A549 (cell line): ENCODE measurements at regions not wholly inside any gene's neighbourhood (a gene's known extent, or its start where the extent isn't known, plus 50 kb on each side); places are given as distances from the start of the nearest gene placed in this dataset.

ENCODE experiments used
- ATAC-seq, 2 experiments: fragments of 200-7000 bp in 1 of 2; fragments of >200 bp in 1 of 2; cut with Nextera tagmentation in 1 of 2; cut with Tn5 transposase in 1 of 2; 3 replicates each; pipeline versions ENCODE4 v1.8.0 to v1.9.1; 2018 to 2020; ENCODE audit warnings: mild to moderate bottlenecking in 1 of 2, moderate library complexity in 1 of 2
- CTCF ChIA-PET: fragments of 300-600 bp; sonication (Branson Sonifier 250); formaldehyde crosslinking; extraction: SDS; loops from one replicate; lab custom pipeline; 2021; ENCODE audit warnings: antibody characterized with exemption, inconsistent platforms; lab: Yijun Ruan, JAX
- POLR2A ChIA-PET: fragments of 350-600 bp; formaldehyde crosslinking; extraction: SDS; loops from one replicate; lab custom pipeline; 2021; ENCODE audit warnings: antibody characterized with exemption, inconsistent platforms; lab: Yijun Ruan, JAX
- DNase-seq, 2 experiments: peaks; one replicate each; pipeline versions ENCODE4 v3.0.0 to v3.0.0-alpha.2; 2011 to 2016; ENCODE audit warnings: low read depth in 1 of 2, low spot score in 1 of 2
- FAIRE-seq: peaks from 2 replicates; lab custom pipeline; 2011; peaks lifted over from hg19 to GRCh38; lab: Jason Lieb, UNC
- H3K27ac ChIP-seq, 2 experiments: fragments of >200 bp; sonication (Bioruptor Twin); formaldehyde crosslinking; 3 replicates each; pipeline ENCODE4 v1.5.1; 2016 to 2017
- H3K4me1 ChIP-seq: fragments of >200 bp; sonication (Bioruptor Twin); formaldehyde crosslinking; 3 replicates; pipeline ENCODE4 v1.6.1; 2016
- H3K4me2 ChIP-seq: fragments of >200 bp; sonication (Bioruptor Twin); formaldehyde crosslinking; 3 replicates; pipeline ENCODE4 v1.6.1; 2016
- H3K4me3 ChIP-seq: fragments of >200 bp; sonication (Bioruptor Twin); formaldehyde crosslinking; 3 replicates; pipeline ENCODE4 v1.5.1; 2016
- H3K9me3 ChIP-seq: fragments of >200 bp; sonication (Bioruptor Twin); formaldehyde crosslinking; 3 replicates; pipeline ENCODE4 v1.6.1; 2016
- ATOH8 ChIP-seq: fragments of 250-450 bp; sonication (Bioruptor Pico); IDR thresholded peaks from 2 replicates; pipeline ENCODE4 v1.5.0; 2020; ENCODE audit warnings: low read depth, mild to moderate bottlenecking, moderate library complexity
- CHD2 ChIP-seq: fragments of 150-350 bp; IDR thresholded peaks from 2 replicates; pipeline ENCODE4 v1.6.1; 2014; ENCODE audit warnings: low read length; ENCODE audit not compliant: partially characterized antibody
- CHD4 ChIP-seq: fragments of 200-600 bp; sonication (generic); IDR thresholded peaks from 2 replicates; pipeline ENCODE4 v1.6.1; 2016; ENCODE audit warnings: antibody characterized with exemption, mild to moderate bottlenecking, borderline replicate concordance
- ESRRA ChIP-seq: fragments of 150-350 bp; IDR thresholded peaks from 2 replicates; pipeline ENCODE4 v1.6.1; 2014; ENCODE audit warnings: mild to moderate bottlenecking, low read length, borderline replicate concordance
- FOXS1 ChIP-seq: fragments of 250-450 bp; sonication (Bioruptor Pico); IDR thresholded peaks from 2 replicates; pipeline ENCODE4 v1.5.0; 2020; ENCODE audit warnings: mild to moderate bottlenecking, moderate library complexity
- HDAC2 ChIP-seq: fragments of 200-600 bp; sonication (generic); IDR thresholded peaks from 2 replicates; pipeline ENCODE4 v1.6.1; 2016
- HOXB13 ChIP-seq: fragments of 250-450 bp; sonication (Bioruptor Pico); IDR thresholded peaks from 2 replicates; pipeline ENCODE4 v1.5.0; 2020; ENCODE audit warnings: low read depth, mild to moderate bottlenecking, moderate library complexity
- HOXB5 ChIP-seq: fragments of 250-450 bp; sonication (Bioruptor Pico); IDR thresholded peaks from 2 replicates; pipeline ENCODE4 v1.5.0; 2020; ENCODE audit warnings: mild to moderate bottlenecking, moderate library complexity
- JUN ChIP-seq, 2 experiments: fragments of >200 bp; sonication (Bioruptor Twin); formaldehyde crosslinking; IDR thresholded peaks; 2 replicates in 1 of 2; 3 replicates in 1 of 2; pipeline ENCODE4 v1.6.1; 2016 to 2017
- MAFK ChIP-seq: fragments of 450-650 bp; IDR thresholded peaks from 2 replicates; pipeline ENCODE4 v1.6.1; 2014; ENCODE audit not compliant: partially characterized antibody
- MAZ ChIP-seq: fragments of 150-350 bp; IDR thresholded peaks from 2 replicates; pipeline ENCODE4 v1.6.1; 2014; ENCODE audit warnings: antibody characterized with exemption, low read depth, low read length, borderline replicate concordance
- MYC ChIP-seq: IDR thresholded peaks from 2 replicates; pipeline ENCODE4 v1.6.1; 2012; ENCODE audit warnings: mild to moderate bottlenecking, inconsistent platforms, low read length, improper control_type of control experiment, borderline replicate concordance
- POLR2A ChIP-seq: IDR thresholded peaks from 2 replicates; pipeline ENCODE4 v1.6.1; 2012; ENCODE audit warnings: mild to moderate bottlenecking, low read length
- POLR2AphosphoS2 ChIP-seq: conservative IDR thresholded peaks from 2 replicates; pipeline ENCODE4 v1.6.1; 2012; ENCODE audit warnings: low read length, improper control_type of control experiment, inconsistent platforms
- RARB ChIP-seq: fragments of 250-450 bp; sonication (Bioruptor Pico); IDR thresholded peaks from 2 replicates; pipeline ENCODE4 v1.8.0; 2021; ENCODE audit warnings: mild to moderate bottlenecking, moderate library complexity
- RNF2 ChIP-seq: fragments of 200-600 bp; sonication (generic); IDR thresholded peaks from 2 replicates; pipeline ENCODE4 v1.6.1; 2016; ENCODE audit warnings: low read depth, mild to moderate bottlenecking, antibody characterized with exemption, moderate library complexity, borderline replicate concordance
- SREBF2 ChIP-seq: fragments of 450-650 bp; IDR thresholded peaks from 2 replicates; pipeline ENCODE4 v1.6.1; 2014; ENCODE audit warnings: mild to moderate bottlenecking, moderate library complexity
- TFCP2L1 ChIP-seq: fragments of 250-450 bp; sonication (Bioruptor Pico); IDR thresholded peaks from 2 replicates; pipeline ENCODE4 v1.5.0; 2021; ENCODE audit warnings: mild to moderate bottlenecking
- USF2 ChIP-seq: fragments of 450-650 bp; IDR thresholded peaks from 2 replicates; pipeline ENCODE4 v1.6.1; 2014; ENCODE audit warnings: antibody characterized with exemption
- ZSCAN20 ChIP-seq: fragments of 250-450 bp; sonication (Bioruptor Pico); IDR thresholded peaks from 2 replicates; pipeline ENCODE4 v1.8.0; 2022; ENCODE audit warnings: mild to moderate bottlenecking, moderate library complexity
- WGBS: methylation state at CpG from one replicate; pipeline ENCODE4 v1.1.6; 2017; ENCODE audit errors: missing lambda C conversion rate; 5-methylcytosine and 5-hydroxymethylcytosine counted together
- TF ChIP-seq, protein P1 (sequence below): fragments of 250-450 bp; sonication (Bioruptor Pico); IDR thresholded peaks from 2 replicates; pipeline ENCODE4 v1.5.0; 2021; ENCODE audit warnings: mild to moderate bottlenecking, moderate library complexity, borderline replicate concordance
- TF ChIP-seq, protein P2 (sequence below): IDR thresholded peaks from 2 replicates; pipeline ENCODE4 v1.6.1; 2012
- TF ChIP-seq, protein P3 (sequence below): fragments of >200 bp; sonication (Bioruptor Twin); formaldehyde crosslinking; IDR thresholded peaks from 3 replicates; pipeline ENCODE4 v1.6.1; 2016

DNA sequence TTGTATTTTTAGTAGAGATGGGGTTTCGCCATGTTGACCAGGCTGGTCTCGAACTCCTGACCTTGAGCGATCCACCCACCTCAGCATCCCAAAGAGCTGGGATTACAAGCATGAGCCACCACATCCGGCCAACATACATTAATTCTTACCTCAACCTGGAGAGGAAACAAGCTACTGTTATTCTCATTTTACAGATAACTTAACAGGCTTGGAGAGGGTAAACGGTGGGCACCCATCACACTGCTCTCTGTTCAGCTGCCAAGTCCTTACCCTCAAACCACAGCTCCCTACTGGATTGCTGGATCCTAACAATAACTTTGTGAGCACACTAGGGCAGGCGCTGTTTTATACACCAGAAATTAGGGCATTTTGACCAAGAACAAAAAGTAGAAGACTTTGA lies 93.6 kb upstream of the BARHL2 start:
- POLR2A ChIA-PET: no interaction called here

GRCh38 chr1:90809996-90810395 lies 92.9 kb upstream of the BARHL2 start:
- no peak for ATAC-seq
- Histone ChIP-seq H3K4me1 (no peaks in the 10 kb centered on the region), H3K4me2 (no peak overlapping the region), H3K4me3 (no peak overlapping the region), H3K27ac (no peak overlapping the region), H3K9me3 (no peaks in the 10 kb centered on the region)
- no peak for DNase-seq
- CTCF ChIA-PET: interaction anchor here (1.5 to 1.8 kb wide), 2 partner anchors 27 to 42 kb away, joined by 5 read pairs; no protein-coding TSS in a partner anchor
- FAIRE-seq: no peak
- no peak for TF ChIP-seq ESRRA
- no peak for TF ChIP-seq MAFK
- no peak for TF ChIP-seq HOXB5
- TF ChIP-seq MAZ: no peak
- TF ChIP-seq HOXB13: no peak
- TF ChIP-seq RARB (CRISPR knock-in tag): no peak
- TF ChIP-seq, protein P1, sequence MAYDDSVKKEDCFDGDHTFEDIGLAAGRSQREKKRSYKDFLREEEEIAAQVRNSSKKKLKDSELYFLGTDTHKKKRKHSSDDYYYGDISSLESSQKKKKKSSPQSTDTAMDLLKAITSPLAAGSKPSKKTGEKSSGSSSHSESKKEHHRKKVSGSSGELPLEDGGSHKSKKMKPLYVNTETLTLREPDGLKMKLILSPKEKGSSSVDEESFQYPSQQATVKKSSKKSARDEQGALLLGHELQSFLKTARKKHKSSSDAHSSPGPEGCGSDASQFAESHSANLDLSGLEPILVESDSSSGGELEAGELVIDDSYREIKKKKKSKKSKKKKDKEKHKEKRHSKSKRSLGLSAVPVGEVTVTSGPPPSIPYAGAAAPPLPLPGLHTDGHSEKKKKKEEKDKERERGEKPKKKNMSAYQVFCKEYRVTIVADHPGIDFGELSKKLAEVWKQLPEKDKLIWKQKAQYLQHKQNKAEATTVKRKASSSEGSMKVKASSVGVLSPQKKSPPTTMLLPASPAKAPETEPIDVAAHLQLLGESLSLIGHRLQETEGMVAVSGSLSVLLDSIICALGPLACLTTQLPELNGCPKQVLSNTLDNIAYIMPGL (CRISPR knock-in tag): no peak
- no peak for TF ChIP-seq MYC
- no peak for TF ChIP-seq POLR2AphosphoS2
- TF ChIP-seq FOXS1 (CRISPR knock-in tag): no peak
- TF ChIP-seq, protein P2, sequence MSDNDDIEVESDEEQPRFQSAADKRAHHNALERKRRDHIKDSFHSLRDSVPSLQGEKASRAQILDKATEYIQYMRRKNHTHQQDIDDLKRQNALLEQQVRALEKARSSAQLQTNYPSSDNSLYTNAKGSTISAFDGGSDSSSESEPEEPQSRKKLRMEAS: no peak
- POLR2A ChIA-PET: no interaction called here
- WGBS: 49% methylated on average over 3 of the region's 3 CpGs

More for the DNA sequence above, 93.6 kb upstream of the BARHL2 start:
- Histone ChIP-seq H3K4me2 (no peak overlapping the region), H3K27ac (no peak overlapping the region), H3K9me3 (no peaks in the 10 kb centered on the region), H3K4me1 (no peaks in the 10 kb centered on the region), H3K4me3 (no peak overlapping the region)
- ATAC-seq (no peak), DNase-seq (no peak), FAIRE-seq (no peak)
- 34% methylated on average over 6 of the region's 6 CpGs for WGBS
- CTCF ChIA-PET: interaction anchor here (1.5 to 1.8 kb wide), 2 partner anchors 27 to 42 kb away, joined by 5 read pairs; no protein-coding TSS in a partner anchor
- TF ChIP-seq POLR2A (no peak), HOXB5 (no peak), JUN (IDR thresholded peaks at IDR 0.05) (no peak), USF2 (no peak), ATOH8 (CRISPR knock-in tag) (no peak), RNF2 (no peak), CHD4 (no peak), TFCP2L1 (CRISPR knock-in tag) (no peak), HDAC2 (no peak), ZSCAN20 (CRISPR knock-in tag) (no peak), RARB (CRISPR knock-in tag) (no peak), CHD2 (no peak), SREBF2 (no peak)
- TF ChIP-seq, protein P3, sequence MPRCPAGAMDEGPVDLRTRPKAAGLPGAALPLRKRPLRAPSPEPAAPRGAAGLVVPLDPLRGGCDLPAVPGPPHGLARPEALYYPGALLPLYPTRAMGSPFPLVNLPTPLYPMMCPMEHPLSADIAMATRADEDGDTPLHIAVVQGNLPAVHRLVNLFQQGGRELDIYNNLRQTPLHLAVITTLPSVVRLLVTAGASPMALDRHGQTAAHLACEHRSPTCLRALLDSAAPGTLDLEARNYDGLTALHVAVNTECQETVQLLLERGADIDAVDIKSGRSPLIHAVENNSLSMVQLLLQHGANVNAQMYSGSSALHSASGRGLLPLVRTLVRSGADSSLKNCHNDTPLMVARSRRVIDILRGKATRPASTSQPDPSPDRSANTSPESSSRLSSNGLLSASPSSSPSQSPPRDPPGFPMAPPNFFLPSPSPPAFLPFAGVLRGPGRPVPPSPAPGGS: no peak
